SK-N-SH (cell line): ENCODE measurements at regions not wholly inside any gene's neighbourhood (a gene's known extent, or its start where the extent isn't known, plus 50 kb on each side); places are given as distances from the start of the nearest gene placed in this dataset.

ENCODE experiments used
- CHD2 ChIP-seq: fragments of 150-350 bp; IDR thresholded peaks from 2 replicates; pipeline ENCODE4 v1.6.1; 2018; ENCODE audit warnings: low read length; ENCODE audit not compliant: partially characterized antibody
- NFIC ChIP-seq: IDR thresholded peaks from 2 replicates; pipeline ENCODE4 v1.4.0; 2012; ENCODE audit warnings: borderline replicate concordance
- SIN3A ChIP-seq: IDR thresholded peaks from 2 replicates; pipeline ENCODE4 v1.6.1; 2012; ENCODE audit warnings: low read depth, mild to moderate bottlenecking, low read length, moderate library complexity, borderline replicate concordance
- TF ChIP-seq, protein P1 (sequence below): IDR thresholded peaks from 2 replicates; pipeline ENCODE4 v1.4.0; 2012; ENCODE audit warnings: low read depth, borderline replicate concordance

DNA sequence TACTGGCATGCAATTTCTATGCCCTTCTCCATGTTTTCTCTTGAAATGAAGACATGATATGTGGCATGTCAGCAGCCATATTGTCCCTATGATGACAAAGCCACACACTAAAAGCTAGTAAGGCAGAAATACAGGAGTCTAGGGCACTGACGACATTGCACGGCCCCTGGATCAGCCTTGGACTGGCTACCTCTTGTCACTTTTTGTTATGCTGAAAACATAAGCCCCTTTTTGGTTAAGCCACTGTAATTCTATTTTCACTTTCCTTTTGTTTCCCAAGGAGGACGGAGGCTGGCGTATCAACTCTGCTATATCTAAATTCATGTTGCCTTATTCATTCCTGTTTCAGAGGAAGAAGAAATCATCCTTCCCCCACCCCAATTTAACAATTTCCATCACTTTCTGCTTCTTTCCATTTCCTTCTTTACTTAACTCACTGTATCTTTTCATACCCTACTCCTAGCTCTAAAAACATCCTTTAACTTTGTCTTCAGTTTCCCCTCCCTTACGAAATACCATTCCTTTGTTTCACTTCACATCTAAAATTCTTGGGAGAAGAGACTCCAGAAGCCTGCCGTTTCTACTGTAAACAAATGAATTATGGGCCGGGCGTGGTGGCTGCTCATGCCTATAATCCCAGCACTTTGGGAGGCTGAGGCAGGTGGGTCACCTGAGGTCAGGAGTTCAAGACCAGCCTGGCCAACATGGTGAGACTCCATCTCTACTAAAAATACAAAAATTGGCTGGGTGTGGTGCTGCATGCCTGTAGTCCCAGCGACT lies 364.1 kb downstream of the PCNX1 start:
- TF ChIP-seq CHD2 (no peak), NFIC (no peak), SIN3A (no peak)
- TF ChIP-seq, protein P1, sequence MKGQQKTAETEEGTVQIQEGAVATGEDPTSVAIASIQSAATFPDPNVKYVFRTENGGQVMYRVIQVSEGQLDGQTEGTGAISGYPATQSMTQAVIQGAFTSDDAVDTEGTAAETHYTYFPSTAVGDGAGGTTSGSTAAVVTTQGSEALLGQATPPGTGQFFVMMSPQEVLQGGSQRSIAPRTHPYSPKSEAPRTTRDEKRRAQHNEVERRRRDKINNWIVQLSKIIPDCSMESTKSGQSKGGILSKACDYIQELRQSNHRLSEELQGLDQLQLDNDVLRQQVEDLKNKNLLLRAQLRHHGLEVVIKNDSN = no peak
